ENCODE measurements at regions not wholly inside any gene's neighbourhood (a gene's known extent, or its start where the extent isn't known, plus 50 kb on each side); places are given as distances from the start of the nearest gene placed in this dataset.

- no peak for TF ChIP-seq EZH2 (optimal IDR thresholded peaks at IDR 0.05; ENCODE audit: low read depth, low read length)
- no peak for TF ChIP-seq CTCF (IDR thresholded peaks at IDR 0.05; ENCODE audit: low read length)
- no peak for TF ChIP-seq EZH2phosphoT487 (IDR thresholded peaks at IDR 0.05; ENCODE audit: low read length)
These were observed 481.1 kb downstream of the TFAP2B start for GRCh38 chr6:51299621-51300380.
